ENCODE measurements at regions not wholly inside any gene's neighbourhood (a gene's known extent, or its start where the extent isn't known, plus 50 kb on each side); places are given as distances from the start of the nearest gene placed in this dataset.
A peak's percentile ranks its signal among the peaks of the same experiment; 100 is the strongest.

- DNase-seq (ENCODE audit: low read depth): no peak
- no peak for TF ChIP-seq CTCF (IDR thresholded peaks at IDR 0.05; ENCODE audit: control insufficient read depth, insufficient read depth, low read depth, low read length, missing control alignments)
- no peak overlapping the region for H3K4me3 ChIP-seq (ENCODE audit: control insufficient read depth, low read depth, low read length)
These were observed 976.7 kb upstream of the TMEM132C start for GRCh38 chr12:127290251-127290650.

- TF ChIP-seq CTCF (IDR thresholded peaks at IDR 0.05; ENCODE audit: control insufficient read depth, insufficient read depth, low read depth, low read length, missing control alignments): no peak
- no peak for DNase-seq (ENCODE audit: low read depth)
- H3K4me3 ChIP-seq (ENCODE audit: control insufficient read depth, low read depth, low read length): no peak overlapping the region
These were observed 974.2 kb upstream of the TMEM132C start for GRCh38 chr12:127292736-127293135.

- TF ChIP-seq CTCF (IDR thresholded peaks at IDR 0.05; ENCODE audit: control insufficient read depth, insufficient read depth, low read depth, low read length, missing control alignments): peak; percentile 99
- no peak for DNase-seq (ENCODE audit: low read depth)
- no peak overlapping the region for H3K4me3 ChIP-seq (ENCODE audit: control insufficient read depth, low read depth, low read length)
These were observed 973.3 kb upstream of the TMEM132C start for GRCh38 chr12:127293507-127294310.

- TF ChIP-seq CTCF (IDR thresholded peaks at IDR 0.05; ENCODE audit: control insufficient read depth, insufficient read depth, low read depth, low read length, missing control alignments): no peak
- DNase-seq (ENCODE audit: low read depth): no peak
- no peak overlapping the region for H3K4me3 ChIP-seq (ENCODE audit: control insufficient read depth, low read depth, low read length)
These were observed 972.2 kb upstream of the TMEM132C start for GRCh38 chr12:127294651-127295210.

- no peak for DNase-seq (ENCODE audit: low read depth)
- TF ChIP-seq CTCF (IDR thresholded peaks at IDR 0.05; ENCODE audit: control insufficient read depth, insufficient read depth, low read depth, low read length, missing control alignments): no peak
- H3K4me3 ChIP-seq (ENCODE audit: control insufficient read depth, low read depth, low read length): no peak overlapping the region
These were observed 971.3 kb upstream of the TMEM132C start for GRCh38 chr12:127295630-127296029.

GRCh38 chr12:127296591-127296990 lies 970.4 kb upstream of the TMEM132C start:
- H3K4me3 ChIP-seq (ENCODE audit: control insufficient read depth, low read depth, low read length): no peak overlapping the region
- DNase-seq (ENCODE audit: low read depth): no peak
- no peak for TF ChIP-seq CTCF (IDR thresholded peaks at IDR 0.05; ENCODE audit: control insufficient read depth, insufficient read depth, low read depth, low read length, missing control alignments)
